CD4-positive, alpha-beta T cell treated with Interleukin-6 for 4 hours (primary cell): ENCODE measurements at regions not wholly inside any gene's neighbourhood (a gene's known extent, or its start where the extent isn't known, plus 50 kb on each side); places are given as distances from the start of the nearest gene placed in this dataset.
"Not testable (repeated sequence)": the region's sequence is repeated elsewhere in the genome, so short reads cannot be mapped to it uniquely, and the experiment has no call there.

Experiments used
- DNase-seq: peaks from one replicate; pipeline ENCODE4 v3.0.0-alpha.2; 2020; ENCODE audit warnings: mixed read lengths

DNA sequence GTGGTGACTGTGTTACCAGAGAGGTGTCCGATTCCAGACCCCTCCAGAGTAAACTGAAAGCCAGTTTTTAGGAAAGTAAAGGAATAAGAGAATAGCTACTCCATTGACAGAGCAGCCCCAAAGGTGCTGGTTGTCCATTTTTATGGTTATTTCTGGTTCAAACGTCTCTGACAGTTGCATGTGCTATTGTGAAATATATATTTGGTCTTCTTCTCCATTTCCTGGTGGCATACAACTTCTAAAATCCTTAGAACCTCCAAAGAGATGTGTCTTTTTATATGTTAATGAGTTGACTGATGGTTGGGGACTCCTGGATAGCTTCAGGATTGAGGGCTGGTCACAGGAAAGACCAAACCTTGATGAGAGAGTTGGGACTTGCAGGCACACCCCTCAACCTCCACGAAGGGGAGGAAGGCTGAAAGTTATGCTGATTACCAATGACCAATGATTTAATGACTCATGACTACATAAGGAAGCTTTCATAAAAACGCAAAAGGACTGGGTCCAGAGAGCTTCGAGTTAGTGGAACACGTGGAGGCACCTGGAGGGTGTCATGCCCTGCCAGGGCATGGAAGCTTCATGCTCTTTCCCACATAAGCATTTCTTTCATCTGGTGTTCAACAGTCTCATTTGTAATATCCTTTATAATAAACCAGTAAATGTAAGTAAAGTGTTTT is 100.7 kb downstream of the SLC16A1 start:
- no peak for DNase-seq

DNA sequence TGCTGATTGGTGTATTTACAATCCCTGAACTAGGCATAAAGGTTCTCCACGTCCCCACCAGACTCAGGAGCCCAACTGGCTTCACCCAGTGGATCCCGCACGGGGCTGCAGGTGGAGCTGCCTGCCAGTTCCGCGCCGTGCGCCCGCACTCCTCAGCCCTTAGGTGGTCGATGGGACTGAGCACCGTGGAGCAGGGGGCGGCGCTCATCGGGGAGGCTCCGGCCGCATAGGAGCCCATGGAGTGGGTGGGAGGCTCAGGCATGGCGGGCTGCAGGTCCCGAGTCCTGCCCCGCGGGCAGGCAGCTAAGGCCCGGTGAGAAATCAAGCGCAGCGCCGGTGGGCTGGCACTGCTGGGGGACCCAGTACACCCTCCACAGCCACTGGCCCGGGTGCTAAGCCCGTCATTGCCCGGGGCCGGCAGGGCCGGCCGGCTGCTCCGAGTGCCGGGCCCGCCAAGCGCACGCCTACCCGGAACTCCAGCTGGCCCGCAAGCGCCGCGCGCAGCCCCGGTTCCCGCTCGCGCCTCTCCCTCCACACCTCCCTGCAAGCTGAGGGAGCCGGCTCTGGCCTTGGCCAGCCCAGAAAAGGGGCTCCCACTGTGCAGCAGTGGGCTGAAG is 101.5 kb downstream of the SLC16A1 start:
- DNase-seq: not testable (repeated sequence)

DNA sequence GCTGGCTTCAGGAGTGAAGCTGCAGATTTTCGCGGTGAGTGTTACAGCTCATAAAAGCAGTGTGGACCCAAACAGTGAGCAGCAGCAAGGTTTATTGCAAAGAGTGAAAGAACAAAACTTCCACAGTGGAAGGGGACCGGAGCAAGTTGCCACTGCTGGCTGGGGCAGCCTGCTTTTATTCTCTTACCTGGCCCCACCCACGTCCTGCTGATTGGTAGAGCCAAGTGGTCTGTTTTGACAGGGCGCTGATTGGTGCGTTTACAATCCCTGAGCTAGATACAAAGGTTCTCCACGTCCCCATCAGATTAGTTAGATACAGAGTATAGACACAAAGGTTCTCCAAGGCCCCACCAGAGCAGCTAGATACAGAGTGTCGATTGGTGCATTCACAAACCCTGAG is 102.1 kb downstream of the SLC16A1 start:
- DNase-seq: not testable (repeated sequence)

DNA sequence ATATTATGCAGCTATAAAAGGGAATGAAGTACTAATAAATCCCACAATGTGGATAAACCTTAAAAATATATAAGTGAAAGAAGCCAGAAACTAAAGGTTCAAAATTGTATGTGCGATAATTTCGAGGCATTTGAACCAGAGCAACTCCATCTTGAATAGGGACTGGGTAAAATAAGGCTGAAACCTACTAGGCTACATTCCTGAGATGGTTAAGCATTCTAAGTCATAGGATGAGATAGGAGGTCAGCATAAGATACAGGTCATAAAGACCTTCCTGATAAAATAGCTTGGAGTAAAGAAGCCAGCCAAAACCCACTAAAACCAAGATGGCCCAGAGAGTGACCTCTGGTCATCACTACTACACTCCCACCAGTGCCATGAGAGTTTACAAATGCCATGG is 103.1 kb downstream of the SLC16A1 start:
- DNase-seq: no peak

DNA sequence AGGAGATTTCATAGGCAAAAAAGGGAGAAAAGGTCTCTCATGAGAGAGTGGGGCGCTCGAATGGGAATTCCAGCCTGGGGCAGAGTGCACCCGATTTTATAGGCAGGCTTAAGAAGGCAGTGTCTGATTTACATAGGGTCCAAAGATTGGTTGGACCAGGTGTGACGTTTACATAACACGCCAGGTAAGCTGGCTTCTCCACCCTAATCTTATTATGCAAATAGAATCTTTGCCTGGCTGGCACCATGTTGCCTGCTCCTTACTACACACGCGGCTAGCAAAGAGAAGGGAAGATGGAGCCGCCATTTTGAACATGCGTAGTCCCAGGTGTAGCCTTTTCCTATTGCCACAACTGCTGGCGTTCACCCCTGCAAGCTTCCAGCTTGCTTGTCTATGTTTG is 103.7 kb downstream of the SLC16A1 start:
- no peak for DNase-seq

DNA sequence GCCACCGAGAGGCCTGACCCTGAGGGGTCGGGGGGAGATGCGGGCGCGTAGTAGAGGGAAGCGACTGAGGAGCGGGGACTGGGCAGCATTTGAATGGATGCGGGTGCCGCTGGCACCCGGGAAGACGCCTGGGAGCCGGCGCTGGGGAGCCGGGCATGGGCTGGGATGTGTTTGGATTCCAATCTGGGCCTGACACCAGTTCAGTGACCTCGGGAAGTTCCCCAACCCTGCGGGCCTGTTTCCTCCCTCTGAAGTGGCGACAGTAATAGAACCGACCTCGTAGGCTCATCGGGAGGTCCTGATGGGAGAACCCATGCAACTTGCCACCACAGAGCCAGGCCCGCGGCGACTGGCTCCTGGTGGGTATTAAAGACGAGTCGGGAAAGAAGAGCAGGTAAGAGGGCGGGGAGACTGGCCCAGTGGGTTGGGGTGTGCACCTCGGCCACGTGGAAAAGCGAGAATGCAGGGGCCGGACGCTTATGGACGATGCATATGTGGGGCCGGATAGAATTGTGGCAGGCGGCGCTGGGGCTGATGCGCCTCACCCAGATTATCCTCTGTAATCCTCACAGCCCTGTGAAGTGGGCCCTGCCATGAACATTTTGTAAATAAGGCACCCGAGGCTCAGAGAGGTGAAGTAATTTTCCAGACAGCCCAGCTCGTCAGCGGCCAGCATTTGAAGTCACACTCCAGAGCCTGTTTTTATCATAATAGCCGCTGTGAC is 105.8 kb downstream of the SLC16A1 start:
- no peak for DNase-seq

DNA sequence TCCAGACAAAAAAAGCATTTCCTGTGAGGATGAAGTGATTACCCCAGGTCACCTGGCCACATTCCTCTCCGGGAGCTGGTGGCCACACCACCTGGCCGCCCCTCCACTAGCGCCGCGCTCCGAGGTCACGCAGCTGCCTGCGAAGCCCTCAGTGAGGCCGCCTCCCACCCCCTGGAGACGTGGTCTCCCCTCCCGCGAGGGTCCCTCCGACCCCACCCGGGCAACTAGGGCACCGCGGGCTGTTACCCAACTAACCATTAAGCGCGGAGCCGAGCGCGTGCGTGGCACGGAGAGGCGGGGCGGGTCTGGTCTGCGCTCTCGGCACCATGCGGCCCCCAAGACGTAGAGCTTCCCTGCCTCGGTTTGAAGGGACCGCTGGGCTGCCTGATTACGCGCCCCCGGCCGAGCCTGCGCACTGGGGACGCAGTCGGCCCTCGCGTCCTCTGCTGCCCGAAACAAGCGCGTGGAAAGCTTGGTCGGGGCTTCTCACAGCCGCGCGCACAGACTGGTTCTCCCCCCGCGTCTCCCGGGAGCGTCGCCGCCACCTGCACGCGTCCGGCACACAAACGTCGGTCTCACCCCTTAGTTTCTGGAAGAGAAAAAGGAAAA is 106.5 kb downstream of the SLC16A1 start:
- no peak for DNase-seq

DNA sequence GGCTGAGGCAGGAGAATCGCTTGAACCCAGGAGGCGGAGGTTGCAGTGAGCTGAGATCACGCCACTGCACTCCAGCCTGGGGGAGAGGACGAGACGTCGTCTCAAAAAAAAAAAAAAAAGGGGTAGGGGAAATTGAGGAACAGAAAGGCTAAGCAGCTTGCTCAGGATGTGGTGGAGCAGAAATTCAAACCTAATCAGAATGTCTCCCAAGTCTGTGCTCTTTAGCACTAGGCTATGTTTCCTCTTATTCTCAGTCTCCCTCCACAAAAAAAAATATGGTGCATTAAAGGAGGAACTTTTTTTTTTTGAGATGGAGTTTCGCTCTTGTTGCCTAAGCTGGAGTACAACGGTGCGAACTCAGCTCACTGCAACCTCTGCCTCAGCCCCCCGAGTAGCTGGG is 114.2 kb downstream of the SLC16A1 start:
- no peak for DNase-seq

DNA sequence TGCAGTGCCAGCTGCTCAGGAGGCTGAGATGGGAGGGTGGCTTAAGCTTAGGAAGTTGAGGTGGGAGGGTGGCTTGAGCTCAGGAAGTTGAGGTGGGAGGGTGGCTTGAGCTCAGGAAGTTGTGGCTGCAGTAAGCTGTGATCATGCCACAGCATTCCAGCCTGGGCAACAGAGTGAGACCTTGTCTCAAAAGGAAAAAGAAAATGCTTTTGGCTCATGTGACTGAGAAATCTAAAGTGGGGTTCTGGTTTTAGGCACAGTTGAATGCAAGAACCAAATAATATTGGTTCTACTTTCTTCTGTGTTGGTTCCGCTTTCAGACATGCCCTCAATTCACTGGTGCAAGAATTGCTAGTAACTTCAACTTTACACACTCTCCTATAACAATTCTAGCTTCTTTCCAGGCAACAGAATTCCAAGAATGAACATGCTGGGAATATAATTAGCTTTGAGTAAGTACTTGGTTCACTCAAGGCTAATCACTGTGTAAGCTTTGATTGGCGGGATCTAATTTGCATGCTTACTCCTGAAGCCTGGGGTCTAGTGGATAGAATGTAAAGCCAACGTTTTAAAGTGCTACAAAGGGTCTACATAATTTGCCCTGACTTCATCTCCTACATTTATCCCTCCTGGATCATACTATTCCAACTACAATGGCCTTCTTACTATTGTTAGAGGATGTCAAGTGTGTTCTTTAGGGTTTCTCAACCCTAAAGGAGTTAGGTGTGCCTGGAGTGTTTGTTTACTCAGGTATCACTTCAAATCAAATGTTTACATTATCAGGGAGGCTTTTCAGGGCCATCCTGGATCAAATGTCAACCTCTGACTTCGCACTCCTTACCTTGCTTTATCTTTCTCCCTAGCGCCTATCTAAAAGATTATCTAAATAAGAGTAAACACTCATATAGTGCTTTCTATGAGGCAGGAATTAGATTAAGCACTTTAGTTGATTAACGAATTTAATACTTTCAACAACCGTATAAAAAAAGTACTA is 115.1 kb downstream of the SLC16A1 start:
- DNase-seq: peak; percentile 16

DNA sequence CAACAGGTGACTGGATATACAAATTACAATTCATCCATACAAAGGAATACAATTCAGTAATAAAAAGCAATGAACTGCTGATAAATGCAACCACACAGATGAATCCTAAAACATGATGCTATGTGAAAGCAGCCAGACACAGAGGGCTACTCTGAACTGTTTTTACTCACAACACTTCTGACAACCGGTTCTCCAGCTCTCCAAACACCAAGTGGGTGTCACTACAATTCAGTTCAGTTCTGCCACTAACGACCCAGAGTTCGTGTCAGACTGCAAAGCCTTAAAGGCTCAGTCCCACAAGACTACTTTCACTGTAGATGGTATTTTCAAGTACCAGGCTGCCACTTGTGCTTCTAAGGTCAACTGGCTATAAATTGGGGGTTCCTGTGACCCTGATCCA is 119.4 kb downstream of the SLC16A1 start:
- DNase-seq: no peak

DNA sequence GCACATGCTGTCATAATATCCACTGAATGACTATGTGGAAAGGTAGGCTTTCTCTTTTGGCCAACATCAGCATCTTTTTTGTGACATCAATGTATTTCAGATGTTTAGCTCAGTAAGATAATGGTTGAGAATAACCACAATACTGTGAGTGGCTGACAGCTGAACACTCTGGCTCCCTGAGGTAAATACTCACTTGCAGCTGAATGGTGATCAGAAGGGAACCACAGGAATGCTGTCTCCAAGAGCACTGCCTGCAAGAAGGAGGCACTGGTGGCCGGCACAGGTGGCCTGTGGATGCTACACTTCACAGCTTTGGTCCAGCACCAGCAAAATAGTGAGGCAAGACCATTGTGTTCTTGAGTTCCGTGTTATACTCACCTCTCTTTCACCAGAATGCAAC is 118.7 kb upstream of the PPM1J start:
- DNase-seq: no peak

DNA sequence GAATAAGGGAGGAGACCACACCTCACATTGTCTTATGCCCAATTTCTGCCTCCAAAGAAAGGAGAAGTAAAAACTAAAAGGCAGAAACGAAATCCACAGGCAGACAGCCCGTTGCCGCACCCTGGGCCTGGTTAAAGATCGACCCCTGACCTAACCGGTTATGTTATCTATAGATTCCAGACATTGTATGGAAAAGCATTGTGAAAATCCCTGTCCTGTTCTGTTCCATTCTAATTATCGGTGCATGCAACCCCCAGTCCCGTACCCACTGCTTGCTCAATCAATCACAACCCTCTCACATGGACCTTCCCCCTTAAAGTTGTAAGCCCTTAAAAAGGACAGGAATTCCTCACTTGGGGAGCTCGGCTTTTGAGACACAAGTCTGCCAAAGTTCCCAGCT is 117.1 kb upstream of the PPM1J start:
- DNase-seq: not testable (repeated sequence)

DNA sequence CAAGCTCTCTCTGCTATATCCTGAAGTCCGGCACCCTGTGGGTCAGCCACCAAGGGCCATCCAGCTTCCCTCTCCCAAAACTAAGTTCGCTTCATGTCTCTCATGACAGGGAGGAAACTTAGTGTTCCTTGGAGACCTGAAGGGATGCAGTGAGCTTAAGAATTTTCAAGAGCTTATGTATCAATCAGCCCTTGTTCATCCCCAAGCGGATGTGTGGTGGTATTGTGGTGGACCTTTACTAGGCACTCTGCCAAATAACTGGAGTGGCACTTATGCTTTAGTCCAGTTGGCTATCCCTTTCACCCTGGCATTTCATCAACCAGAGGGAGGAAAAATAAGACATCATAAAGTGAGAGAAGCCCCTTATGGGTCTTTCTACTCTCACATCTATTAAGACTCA is 114.6 kb upstream of the PPM1J start:
- DNase-seq: not testable (repeated sequence)

DNA sequence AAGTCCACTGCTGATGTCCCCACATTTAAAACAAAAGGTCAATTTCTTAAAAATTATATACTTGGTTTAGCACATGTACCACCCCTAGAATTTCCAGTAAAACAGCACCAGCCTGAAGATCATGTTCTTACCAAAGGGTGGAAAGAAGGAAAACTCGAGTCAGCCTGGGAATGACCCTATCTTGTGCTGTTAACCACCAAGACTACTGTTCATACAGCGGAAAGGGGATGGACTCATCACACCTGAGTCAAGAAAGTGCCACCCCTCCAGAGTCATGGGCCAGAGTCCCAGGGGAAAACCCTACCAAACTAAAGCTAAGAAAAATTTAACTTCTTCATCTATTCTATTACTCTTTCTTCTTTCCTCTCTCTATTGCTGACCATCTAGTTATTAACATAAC is 113.6 kb upstream of the PPM1J start:
- no peak for DNase-seq

DNA sequence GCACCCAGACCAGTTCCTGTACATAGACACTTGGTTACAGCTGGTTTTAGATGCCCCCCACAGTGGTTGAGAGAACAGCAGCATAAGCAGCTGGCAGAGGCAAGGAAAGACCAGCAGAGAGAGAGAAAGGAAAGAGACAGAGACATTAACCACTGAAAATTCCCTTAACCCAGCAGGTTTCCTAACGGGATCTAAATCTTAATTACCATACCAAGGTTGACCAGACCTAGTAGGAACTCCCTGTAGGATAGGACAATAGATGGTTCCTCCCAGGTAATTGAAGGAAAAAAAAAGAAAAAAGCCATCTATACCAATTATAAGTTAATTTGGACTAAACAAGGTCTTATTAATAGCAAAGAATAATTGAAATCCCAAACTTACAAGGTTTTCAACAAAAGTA is 112.3 kb upstream of the PPM1J start:
- DNase-seq: not testable (repeated sequence)

DNA sequence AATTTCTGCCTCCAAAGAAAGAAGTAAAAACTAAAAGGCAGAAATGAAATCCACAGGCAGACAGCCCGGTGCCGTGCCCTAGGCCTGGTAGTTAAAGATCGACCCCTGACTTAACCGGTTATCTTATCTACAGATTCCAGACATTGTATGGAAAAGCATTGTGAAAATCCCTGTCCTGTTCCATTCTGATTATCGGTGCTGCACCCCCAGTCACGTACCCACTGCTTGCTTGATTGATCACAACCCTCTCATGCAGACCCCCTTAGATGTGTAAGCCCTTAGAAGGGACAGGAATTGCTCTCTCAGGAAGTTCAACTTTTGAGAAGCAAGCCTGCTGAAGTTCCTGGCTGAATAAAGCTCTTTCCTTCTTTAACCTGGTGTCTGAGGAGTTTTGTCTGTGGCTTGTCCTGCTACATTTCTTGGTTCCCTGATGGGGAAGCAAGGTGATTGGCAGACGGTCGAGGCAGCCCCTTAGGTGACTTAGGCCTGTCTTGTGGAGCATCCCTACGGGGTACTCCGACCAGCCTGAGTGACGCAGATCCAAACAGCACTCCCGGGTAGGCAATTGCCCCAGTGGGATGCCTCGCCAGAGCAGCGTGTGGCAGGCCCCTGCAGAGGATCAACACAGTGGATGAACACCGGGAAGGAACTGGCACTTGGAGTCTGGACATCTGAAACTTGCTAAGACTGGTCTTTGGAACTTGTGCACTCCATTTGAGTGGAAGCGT is 111.2 kb upstream of the PPM1J start:
- no peak for DNase-seq

DNA sequence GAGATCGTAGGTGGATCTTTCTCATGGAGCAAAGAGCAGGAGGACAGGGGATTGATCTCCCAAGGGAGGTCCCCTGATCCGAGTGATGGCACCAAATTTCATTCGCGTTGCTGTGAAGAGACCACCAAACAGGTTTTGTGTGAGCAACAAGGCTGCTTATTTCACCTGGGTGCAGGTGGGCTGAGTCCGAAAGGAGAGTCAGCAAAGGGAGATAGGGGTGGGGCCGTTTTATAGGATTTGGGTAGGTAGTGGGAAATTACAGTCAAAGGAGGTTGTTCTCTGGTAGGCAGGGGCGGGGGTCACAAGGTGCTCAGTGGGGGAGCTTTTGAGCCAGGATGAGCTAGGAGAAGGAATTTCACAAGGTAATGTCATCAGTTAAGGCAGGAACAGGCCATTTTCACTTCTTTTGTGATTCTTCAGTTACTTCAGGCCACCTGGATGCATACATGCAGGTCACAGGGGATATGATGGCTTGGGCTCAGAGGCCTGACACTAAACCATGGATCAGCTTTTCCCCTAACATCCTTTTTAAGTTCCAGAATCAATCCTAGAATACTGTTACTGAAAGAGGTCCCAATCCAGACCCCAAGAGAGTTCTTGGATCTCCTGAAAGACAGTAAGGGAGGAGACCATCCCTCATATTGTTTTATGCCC is 110.6 kb upstream of the PPM1J start:
- DNase-seq: not testable (repeated sequence)

DNA sequence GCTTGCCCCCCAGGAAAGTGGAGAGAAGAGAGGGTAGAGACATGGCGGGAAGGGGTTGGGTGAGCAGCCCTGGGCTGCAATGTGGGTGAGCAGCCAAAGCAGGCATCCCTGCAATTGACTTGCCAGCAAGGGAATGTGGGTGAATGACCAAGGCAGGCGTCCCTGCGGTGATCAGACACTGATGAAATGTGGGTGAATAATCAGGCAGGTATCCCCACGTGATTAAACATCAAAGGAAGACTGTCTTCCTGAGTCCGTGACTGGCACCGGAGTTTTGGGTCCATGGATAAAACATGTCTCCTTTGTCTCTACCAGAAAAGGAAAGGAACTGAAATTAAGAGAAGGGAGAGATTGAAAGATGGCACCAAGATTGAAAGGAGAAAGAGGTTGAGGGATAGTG is 109.9 kb upstream of the PPM1J start:
- not testable (repeated sequence) for DNase-seq

DNA sequence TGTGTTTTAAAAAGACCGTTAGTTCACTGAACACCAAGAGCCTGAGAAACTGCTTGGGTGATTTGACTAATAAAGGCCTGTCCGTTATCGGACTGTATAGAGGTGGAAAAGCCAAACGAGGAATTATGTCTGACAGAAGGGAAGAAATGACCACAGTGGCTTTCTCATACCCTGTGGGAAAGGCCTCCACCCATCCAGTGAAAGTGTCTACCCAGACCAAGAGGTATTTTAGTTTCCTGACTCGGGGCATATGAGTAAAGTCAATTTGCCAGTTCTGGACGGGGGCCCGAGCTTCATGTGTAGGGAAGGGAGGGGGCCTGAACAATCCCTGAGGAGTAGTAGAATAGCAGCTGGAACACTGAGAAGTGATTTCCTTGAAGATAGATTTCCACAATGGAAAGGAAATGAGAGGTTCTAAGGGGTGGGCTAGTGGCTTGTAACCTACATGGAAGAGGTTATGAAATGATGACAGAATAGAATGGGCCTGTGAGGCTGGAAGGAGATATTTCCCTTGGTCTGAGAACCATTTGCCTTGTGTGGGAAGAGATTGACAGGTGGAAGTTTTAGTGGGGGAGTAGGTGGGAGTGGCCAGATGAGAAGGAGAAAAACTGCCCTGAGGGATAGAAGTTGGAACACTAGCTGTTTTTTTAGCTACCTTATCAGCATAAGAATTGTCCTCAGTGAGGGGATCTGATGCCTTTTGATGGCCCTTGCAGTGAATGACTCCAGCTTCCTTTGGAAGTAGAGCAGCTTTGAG is 106.4 kb upstream of the PPM1J start:
- not testable (repeated sequence) for DNase-seq

DNA sequence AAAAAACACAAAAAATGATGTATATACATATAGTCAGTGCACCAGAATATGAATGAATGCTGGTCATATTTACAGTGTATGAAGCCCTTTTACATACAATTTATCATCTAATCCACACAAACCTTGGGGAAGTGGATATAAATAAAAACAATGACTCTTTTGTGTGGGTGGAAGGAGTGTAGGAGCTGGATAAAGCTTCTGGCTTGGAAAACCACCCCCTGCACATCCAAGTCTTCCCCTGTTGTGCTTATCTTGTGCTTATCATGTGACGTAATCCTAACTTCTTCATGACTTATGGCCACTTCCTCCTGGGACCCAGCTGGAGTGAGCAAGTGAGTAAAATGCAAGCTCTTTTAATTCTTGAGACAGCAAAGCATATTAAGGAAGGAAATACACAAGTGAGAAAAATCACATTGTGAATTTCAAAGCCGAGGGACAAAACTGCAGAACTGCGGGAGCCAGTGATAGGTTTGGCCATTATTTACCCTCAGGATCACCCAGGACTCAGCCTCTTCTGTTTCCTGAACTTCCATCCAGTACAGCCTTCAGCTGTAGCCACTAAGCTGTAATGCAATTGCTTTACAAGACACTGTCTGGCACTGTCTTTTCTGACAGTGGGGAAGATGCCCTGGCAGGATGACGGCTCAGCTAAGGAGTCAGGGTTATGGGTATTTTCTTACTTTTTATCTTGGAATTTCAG is 104.0 kb upstream of the PPM1J start:
- no peak for DNase-seq
